Retinal pigment epithelial cell (primary cell): ENCODE measurements at regions not wholly inside any gene's neighbourhood (a gene's known extent, or its start where the extent isn't known, plus 50 kb on each side); places are given as distances from the start of the nearest gene placed in this dataset.

Source experiments
- DNase-seq: peaks from one replicate; pipeline ENCODE4 v3.0.0-alpha.2; 2010; ENCODE audit warnings: low read depth
- H3K4me3 ChIP-seq: 2 replicates; pipeline ENCODE4 v1.5.1; 2011; ENCODE audit warnings: mild to moderate bottlenecking, low read length, control low read depth, moderate library complexity
- TF ChIP-seq, protein P1 (sequence below): conservative IDR thresholded peaks from 2 replicates; pipeline ENCODE4 v1.5.1; 2011; ENCODE audit warnings: low read depth, low read length, control low read depth, inconsistent platforms

DNA sequence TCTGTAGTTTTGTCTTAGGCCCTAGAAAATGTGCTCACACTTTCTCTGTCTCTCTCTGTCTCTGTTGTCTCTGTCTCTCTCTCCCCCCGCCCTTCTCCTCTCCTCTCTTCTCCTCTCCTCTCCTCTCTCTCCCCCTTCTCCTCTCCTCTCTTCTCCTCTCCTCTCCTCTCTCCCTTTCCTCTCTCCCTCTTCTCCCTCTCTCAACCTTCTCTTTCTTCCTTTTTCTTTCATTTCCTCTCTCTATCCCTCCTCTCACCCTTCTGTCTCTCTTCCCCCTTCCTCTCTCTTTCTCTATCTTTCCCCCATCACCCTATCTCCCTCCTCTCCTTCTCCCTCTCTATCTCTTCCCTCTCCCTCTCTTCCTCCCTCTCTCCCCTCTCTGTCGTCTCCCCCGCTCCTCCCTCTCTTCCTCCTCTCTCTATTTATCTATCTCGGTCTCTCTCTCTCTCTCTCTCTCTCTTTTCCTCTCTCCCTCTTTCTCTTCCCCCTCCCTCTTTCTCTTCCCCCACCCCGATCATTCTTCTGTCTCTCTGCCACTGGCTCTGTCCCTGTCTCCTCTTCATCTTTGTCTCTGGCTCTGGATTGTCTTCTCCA, 107.2 kb upstream of the C16orf82 start:
- no peak overlapping the region for H3K4me3 ChIP-seq
- TF ChIP-seq, protein P1, sequence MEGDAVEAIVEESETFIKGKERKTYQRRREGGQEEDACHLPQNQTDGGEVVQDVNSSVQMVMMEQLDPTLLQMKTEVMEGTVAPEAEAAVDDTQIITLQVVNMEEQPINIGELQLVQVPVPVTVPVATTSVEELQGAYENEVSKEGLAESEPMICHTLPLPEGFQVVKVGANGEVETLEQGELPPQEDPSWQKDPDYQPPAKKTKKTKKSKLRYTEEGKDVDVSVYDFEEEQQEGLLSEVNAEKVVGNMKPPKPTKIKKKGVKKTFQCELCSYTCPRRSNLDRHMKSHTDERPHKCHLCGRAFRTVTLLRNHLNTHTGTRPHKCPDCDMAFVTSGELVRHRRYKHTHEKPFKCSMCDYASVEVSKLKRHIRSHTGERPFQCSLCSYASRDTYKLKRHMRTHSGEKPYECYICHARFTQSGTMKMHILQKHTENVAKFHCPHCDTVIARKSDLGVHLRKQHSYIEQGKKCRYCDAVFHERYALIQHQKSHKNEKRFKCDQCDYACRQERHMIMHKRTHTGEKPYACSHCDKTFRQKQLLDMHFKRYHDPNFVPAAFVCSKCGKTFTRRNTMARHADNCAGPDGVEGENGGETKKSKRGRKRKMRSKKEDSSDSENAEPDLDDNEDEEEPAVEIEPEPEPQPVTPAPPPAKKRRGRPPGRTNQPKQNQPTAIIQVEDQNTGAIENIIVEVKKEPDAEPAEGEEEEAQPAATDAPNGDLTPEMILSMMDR = no peak
- no peak for DNase-seq

DNA sequence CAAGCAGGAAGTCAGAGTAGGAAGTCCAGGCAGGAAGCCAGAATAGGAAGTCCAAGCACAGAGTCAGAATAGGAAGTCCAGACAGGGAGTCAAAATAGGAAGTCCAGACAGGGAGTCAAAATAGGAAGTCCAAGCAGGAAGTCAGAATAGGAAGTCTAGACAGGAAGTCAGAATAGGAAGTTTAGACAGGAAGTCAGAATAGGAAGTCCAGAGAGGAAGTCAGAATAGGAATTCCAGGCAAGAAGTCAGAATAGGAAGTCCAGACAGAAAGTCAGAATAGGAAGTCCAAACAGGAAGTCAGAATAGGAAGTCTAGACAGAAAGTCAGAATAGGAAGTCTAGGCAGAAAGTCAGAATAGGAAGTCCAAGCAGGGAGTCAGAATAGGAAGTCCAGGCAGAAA, 105.3 kb upstream of the C16orf82 start:
- DNase-seq = no peak
- TF ChIP-seq, protein P1 = no peak
- H3K4me3 ChIP-seq = no peak overlapping the region

DNA sequence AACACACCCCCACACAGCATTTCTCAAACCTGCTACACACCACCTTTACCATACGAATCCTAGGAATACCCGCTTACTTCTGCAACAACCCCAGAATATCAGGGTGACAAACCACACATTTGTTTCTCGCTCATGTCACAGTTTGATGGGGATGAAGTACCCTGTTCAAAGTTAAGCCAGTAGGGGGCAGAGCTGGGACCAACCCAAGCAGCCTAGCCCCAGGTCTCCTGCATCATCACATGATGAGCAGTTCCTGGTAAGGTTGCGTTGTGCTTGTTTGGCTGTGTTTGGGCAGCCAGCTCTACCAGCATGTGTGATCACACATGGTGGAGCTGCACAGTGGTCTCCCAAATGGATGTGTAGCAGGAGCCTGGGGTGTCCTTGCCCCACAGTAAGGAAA, 103.6 kb upstream of the C16orf82 start:
- no peak overlapping the region for H3K4me3 ChIP-seq
- TF ChIP-seq, protein P1 = no peak
- DNase-seq = no peak

DNA sequence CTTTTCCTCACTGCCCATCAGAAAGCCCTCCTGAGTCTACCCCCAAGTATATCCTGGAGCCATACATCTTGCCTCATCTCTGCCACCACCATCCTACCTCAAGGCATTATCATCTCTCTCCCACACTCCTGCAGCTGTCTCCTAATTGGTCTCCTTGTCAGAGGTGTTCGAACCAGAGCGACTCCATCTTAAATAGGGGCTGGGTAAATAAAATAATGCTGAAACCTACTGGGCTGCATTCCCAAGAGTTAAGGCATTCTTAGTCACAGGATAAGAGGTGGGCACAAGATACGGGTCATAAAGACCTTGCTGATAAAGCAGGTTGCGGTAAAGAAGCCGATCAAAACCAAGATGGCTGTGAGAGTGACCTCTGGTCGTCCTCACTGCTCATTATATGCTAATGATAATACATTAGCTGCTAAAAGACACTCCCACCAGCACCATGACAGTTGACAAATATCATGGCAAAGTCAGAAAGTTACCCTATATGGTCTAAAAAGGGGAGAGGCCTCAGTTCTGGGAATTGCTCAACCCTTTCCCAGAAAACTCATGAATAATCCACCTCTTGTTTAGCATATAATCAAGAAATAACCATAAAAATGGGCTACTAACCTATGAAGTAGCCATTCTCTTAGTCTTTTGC, 97.0 kb upstream of the C16orf82 start:
- no peak for DNase-seq
- H3K4me3 ChIP-seq = no peak overlapping the region
- TF ChIP-seq, protein P1 = no peak

DNA sequence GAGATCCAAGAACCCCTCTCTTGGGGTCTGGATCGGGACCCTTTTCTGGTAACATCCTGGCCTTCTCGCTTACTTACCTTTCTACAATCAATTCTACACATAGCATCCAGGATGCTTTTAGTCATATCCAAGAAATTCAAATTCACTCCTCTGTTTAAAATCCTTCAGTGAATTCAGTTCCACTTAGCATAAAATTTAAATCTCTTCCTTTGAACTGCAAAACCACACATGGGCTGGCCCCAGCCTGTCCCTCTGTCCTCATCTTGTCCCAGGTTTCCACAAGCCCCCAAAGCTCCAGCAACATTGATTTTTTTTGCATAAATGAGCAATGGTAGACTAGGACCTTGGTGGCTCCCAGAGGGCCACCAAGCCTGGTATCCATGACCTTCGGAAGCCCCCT, 96.4 kb upstream of the C16orf82 start:
- H3K4me3 ChIP-seq = no peak overlapping the region
- TF ChIP-seq, protein P1 = no peak
- DNase-seq = no peak

DNA sequence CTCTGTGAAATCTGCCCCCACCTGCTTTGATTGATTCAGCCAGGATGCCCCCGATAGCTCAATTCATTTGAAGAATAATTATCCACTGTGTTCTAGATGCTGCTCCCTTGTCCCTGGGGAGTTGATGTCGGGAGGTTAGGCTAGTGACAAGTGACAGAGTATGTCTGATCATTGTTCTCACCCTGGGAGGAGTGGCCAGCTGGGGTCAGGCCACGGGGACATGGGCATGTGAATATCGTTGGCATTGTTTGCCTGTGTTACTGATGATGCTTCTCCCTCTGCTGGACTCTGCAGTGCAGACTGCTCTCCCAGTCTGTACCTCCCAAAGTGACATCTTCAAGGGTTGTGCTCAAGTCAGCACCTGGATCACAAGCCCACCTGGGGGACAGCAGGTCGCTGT, 89.9 kb upstream of the C16orf82 start:
- no peak for DNase-seq
- TF ChIP-seq, protein P1 = no peak
- H3K4me3 ChIP-seq = no peak overlapping the region

DNA sequence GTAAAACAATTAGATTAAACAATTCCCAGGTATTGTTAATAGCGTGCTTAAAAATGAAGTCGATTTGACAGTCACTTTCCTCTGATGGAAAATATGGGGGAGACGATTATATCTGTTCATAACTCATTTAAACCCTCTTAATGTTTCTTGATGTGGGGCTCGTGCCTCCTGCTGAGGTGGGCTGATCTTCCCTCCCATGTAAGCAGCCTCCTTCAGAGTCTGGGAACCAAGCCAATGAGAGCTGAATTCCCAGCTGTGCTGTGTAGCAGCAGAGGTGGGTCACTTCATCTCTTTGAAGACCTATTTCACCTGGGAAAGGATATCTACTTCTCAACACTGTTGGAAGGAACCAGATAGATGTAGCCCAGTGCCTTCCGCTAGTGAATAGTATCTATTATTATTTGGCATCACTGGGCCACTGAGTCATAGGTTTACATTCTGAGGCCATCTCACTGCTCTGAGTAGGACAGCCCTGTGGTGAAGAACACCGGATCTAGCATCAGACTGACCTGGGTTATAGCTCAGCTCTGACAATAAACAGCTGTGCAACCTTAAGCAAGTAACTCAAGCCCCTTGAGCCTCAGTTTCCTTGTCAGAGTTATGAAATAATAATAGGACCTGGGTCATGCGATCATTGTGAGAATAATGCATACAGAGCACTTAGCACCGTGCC, 85.3 kb upstream of the C16orf82 start:
- TF ChIP-seq, protein P1 = no peak
- DNase-seq = no peak
- H3K4me3 ChIP-seq = no peak overlapping the region
